GM12878 (cell line): ENCODE measurements at regions not wholly inside any gene's neighbourhood (a gene's known extent, or its start where the extent isn't known, plus 50 kb on each side); places are given as distances from the start of the nearest gene placed in this dataset.

ENCODE experiments used
- ATAC-seq: fragments of 200-7000 bp; cut with Tn5 transposase; 3 replicates; pipeline ENCODE4 v1.9.1; 2020; ENCODE audit warnings: mild to moderate bottlenecking, moderate library complexity
- BruUV-seq: library from RNA; stranded (reverse); fragments of 400-500 nt; replicated peaks from 2 replicates; lab custom pipeline; 2021; lab: Mats Ljungman, UMichigan
- CTCF ChIA-PET: fragments of 300-600 bp; sonication (Branson Sonifier 250); formaldehyde crosslinking; extraction: SDS; loops from one replicate; lab custom pipeline; 2021; ENCODE audit warnings: inconsistent platforms; lab: Yijun Ruan, JAX
- POLR2A ChIA-PET: fragments of 350-600 bp; formaldehyde crosslinking; extraction: SDS; loops from one replicate; lab custom pipeline; 2021; ENCODE audit warnings: inconsistent platforms; lab: Charles Lee
- RAD21 ChIA-PET: fragments of 300-600 bp; sonication (Branson Sonifier 250); formaldehyde crosslinking; loops from one replicate; lab custom pipeline; 2023; ENCODE audit warnings: antibody characterized with exemption; ENCODE audit not compliant: unreplicated experiment; lab: Charles Lee
- SMC1A ChIA-PET: fragments of 300-600 bp; sonication (Branson Sonifier 250); formaldehyde crosslinking; loops from one replicate; lab custom pipeline; 2023; ENCODE audit not compliant: unreplicated experiment, uncharacterized antibody; lab: Charles Lee
- DNase-seq: peaks from one replicate; pipeline ENCODE4 v3.0.0-alpha.2; 2011; ENCODE audit warnings: low read depth, low spot score
- FAIRE-seq: peaks from 3 replicates; lab custom pipeline; 2011; peaks lifted over from hg19 to GRCh38; lab: Jason Lieb, UNC
- H2AFZ ChIP-seq: 2 replicates; pipeline ENCODE4 v1.6.0; 2011; ENCODE audit warnings: low read depth, low read length, control low read depth; ENCODE audit not compliant: control insufficient read depth
- H3K27ac ChIP-seq: 2 replicates; pipeline ENCODE4 v1.5.1; 2011; ENCODE audit warnings: control low read depth; ENCODE audit not compliant: control insufficient read depth, insufficient read depth
- H3K27me3 ChIP-seq, 2 experiments: replicated peaks in 1 of 2; 2 replicates each; pipeline versions ENCODE4 v1.6.0 to v1.6.1; 2011; ENCODE audit warnings: low read length in 1 of 2; ENCODE audit not compliant: control insufficient read depth in 2 of 2, insufficient read depth in 2 of 2
- H3K36me3 ChIP-seq, 2 experiments: 2 replicates each; pipeline ENCODE4 v1.5.1; 2011; ENCODE audit warnings: low read length in 1 of 2; ENCODE audit not compliant: control insufficient read depth in 2 of 2, insufficient read depth in 2 of 2
- H3K4me1 ChIP-seq: 2 replicates; pipeline ENCODE4 v1.6.1; 2011; ENCODE audit warnings: mild to moderate bottlenecking, low read length, moderate library complexity, mixed read lengths; ENCODE audit not compliant: control insufficient read depth, insufficient read depth
- H3K4me2 ChIP-seq: 2 replicates; pipeline ENCODE4 v1.6.0; 2011; ENCODE audit warnings: control low read depth; ENCODE audit not compliant: control insufficient read depth, insufficient read depth
- H3K4me3 ChIP-seq: fragments of 200-600 bp; sonication (generic); 2 replicates; pipeline ENCODE4 v1.5.1; 2016
- H3K79me2 ChIP-seq: 2 replicates; pipeline ENCODE4 v1.6.0; 2011; ENCODE audit warnings: low read length; ENCODE audit not compliant: control insufficient read depth, insufficient read depth
- H3K9ac ChIP-seq: 2 replicates; pipeline ENCODE4 v1.8.0; 2011; ENCODE audit warnings: low read length, control low read depth, mixed read lengths; ENCODE audit not compliant: control insufficient read depth, insufficient read depth
- H3K9me3 ChIP-seq: replicated peaks from 3 replicates; pipeline ENCODE4 v1.5.1; 2011; ENCODE audit warnings: mild to moderate bottlenecking, low read length; ENCODE audit not compliant: control insufficient read depth, insufficient read depth
- H4K20me1 ChIP-seq: 2 replicates; pipeline ENCODE4 v1.6.0; 2011; ENCODE audit not compliant: control insufficient read depth, insufficient read depth
- ATF7 ChIP-seq: fragments of 450-650 bp; IDR thresholded peaks from 2 replicates; pipeline ENCODE4 v1.6.1; 2016; ENCODE audit warnings: low read depth, mild to moderate bottlenecking
- CEBPZ ChIP-seq: fragments of 150-350 bp; IDR thresholded peaks from 2 replicates; pipeline ENCODE4 v1.6.1; 2016; ENCODE audit warnings: low read depth, low read length
- JUNB ChIP-seq: IDR thresholded peaks from 2 replicates; pipeline ENCODE4 v1.6.1; 2016; ENCODE audit warnings: antibody characterized with exemption, mild to moderate bottlenecking
- LARP7 ChIP-seq: fragments of 450-650 bp; IDR thresholded peaks from 2 replicates; pipeline ENCODE4 v1.6.1; 2017; ENCODE audit warnings: mild to moderate bottlenecking
- MYC ChIP-seq: IDR thresholded peaks from 2 replicates; pipeline ENCODE4 v1.6.1; 2011; ENCODE audit warnings: mild to moderate bottlenecking, low read length, moderate library complexity, inconsistent platforms; ENCODE audit not compliant: insufficient read depth, insufficient replicate concordance, insufficient read length, severe bottlenecking
- RFX5 ChIP-seq: IDR thresholded peaks from 2 replicates; pipeline ENCODE4 v1.6.1; 2011; ENCODE audit warnings: low read depth, low read length, improper control_type of control experiment
- SMAD1 ChIP-seq: fragments of 450-650 bp; IDR thresholded peaks from 2 replicates; pipeline ENCODE4 v1.6.1; 2018; ENCODE audit warnings: mild to moderate bottlenecking, low read depth; ENCODE audit not compliant: partially characterized antibody
- YBX1 ChIP-seq: fragments of 450-650 bp; IDR thresholded peaks from 2 replicates; pipeline ENCODE4 v1.6.1; 2016; ENCODE audit warnings: antibody characterized with exemption
- WGBS: methylation state at CpG from one replicate; pipeline ENCODE4 v1.1.6; 2016; ENCODE audit warnings: low lambda C conversion rate; ENCODE audit not compliant: insufficient replicate concordance, insufficient coverage; ENCODE audit errors: missing lambda C conversion rate; 5-methylcytosine and 5-hydroxymethylcytosine counted together
- in situ Hi-C: fragments of 300-500 bp; cut with MboI; formaldehyde crosslinking; loops from 9 replicates; pipeline ENCODE4 v1.14.3; 2018; ENCODE audit warnings: mixed read lengths
- intact Hi-C: fragments of 100-400 bp; cut with micrococcal nuclease; formaldehyde crosslinking; loops from one replicate; pipeline ENCODE4 v1.14.2; 2022; ENCODE audit not compliant: unreplicated experiment
- TF ChIP-seq, protein P1 (sequence below): fragments of 450-650 bp; IDR thresholded peaks from 2 replicates; pipeline ENCODE4 v1.6.1; 2017; ENCODE audit warnings: antibody characterized with exemption, mild to moderate bottlenecking, moderate library complexity

- H3K79me2 ChIP-seq = no peaks in the 10 kb centered on the region
- no peak for FAIRE-seq
- CTCF ChIA-PET = no interaction called here
- RAD21 ChIA-PET = no interaction called here
- no peaks in the 10 kb centered on the region for H3K9me3 ChIP-seq
- SMC1A ChIA-PET = no interaction called here
- no peaks in the 10 kb centered on the region for H3K4me1 ChIP-seq
- in situ Hi-C loops (no loop called here), intact Hi-C loops (no loop called here)
- POLR2A ChIA-PET = no interaction called here
- H3K36me3 ChIP-seq = no peaks in the 10 kb centered on the region
- no peak for DNase-seq
- no peak overlapping the region for H3K27ac ChIP-seq
- no peaks in the 10 kb centered on the region for H3K27me3 ChIP-seq
- no peaks in the 10 kb centered on the region for H4K20me1 ChIP-seq
- H2AFZ ChIP-seq = no peak overlapping the region
- ATAC-seq = no peak
- TF ChIP-seq RFX5 = no peak
- TF ChIP-seq MYC = no peak
- TF ChIP-seq, protein P1, sequence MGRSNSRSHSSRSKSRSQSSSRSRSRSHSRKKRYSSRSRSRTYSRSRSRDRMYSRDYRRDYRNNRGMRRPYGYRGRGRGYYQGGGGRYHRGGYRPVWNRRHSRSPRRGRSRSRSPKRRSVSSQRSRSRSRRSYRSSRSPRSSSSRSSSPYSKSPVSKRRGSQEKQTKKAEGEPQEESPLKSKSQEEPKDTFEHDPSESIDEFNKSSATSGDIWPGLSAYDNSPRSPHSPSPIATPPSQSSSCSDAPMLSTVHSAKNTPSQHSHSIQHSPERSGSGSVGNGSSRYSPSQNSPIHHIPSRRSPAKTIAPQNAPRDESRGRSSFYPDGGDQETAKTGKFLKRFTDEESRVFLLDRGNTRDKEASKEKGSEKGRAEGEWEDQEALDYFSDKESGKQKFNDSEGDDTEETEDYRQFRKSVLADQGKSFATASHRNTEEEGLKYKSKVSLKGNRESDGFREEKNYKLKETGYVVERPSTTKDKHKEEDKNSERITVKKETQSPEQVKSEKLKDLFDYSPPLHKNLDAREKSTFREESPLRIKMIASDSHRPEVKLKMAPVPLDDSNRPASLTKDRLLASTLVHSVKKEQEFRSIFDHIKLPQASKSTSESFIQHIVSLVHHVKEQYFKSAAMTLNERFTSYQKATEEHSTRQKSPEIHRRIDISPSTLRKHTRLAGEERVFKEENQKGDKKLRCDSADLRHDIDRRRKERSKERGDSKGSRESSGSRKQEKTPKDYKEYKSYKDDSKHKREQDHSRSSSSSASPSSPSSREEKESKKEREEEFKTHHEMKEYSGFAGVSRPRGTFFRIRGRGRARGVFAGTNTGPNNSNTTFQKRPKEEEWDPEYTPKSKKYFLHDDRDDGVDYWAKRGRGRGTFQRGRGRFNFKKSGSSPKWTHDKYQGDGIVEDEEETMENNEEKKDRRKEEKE = no peak
- TF ChIP-seq JUNB = no peak
- TF ChIP-seq CEBPZ = no peak
- TF ChIP-seq SMAD1 = no peak
- TF ChIP-seq YBX1 = no peak
- TF ChIP-seq ATF7 = no peak
- TF ChIP-seq LARP7 = no peak
- H3K4me3 ChIP-seq = no peak overlapping the region
- BruUV-seq = no TSS peak
- H3K9ac ChIP-seq = no peak overlapping the region
- 0% methylated on average over 1 of the region's 1 CpG for WGBS
- H3K4me2 ChIP-seq = no peak overlapping the region
Observed at GRCh38 chr2:221640686-221641085, 68.6 kb upstream of the EPHA4 start.
